Mucosa of gallbladder (tissue), 1 donor: ENCODE measurements at regions not wholly inside any gene's neighbourhood (a gene's known extent, or its start where the extent isn't known, plus 50 kb on each side); places are given as distances from the start of the nearest gene placed in this dataset.
"Not testable (repeated sequence)": the region's sequence is repeated elsewhere in the genome, so short reads cannot be mapped to it uniquely, and the experiment has no call there.

ENCODE experiments used
- DNase-seq: peaks from one replicate; pipeline ENCODE4 v3.0.0-alpha.2; 2020; ENCODE audit warnings: low spot score
- donor health status: DM: no; HTN: no; CAD: no.

DNA sequence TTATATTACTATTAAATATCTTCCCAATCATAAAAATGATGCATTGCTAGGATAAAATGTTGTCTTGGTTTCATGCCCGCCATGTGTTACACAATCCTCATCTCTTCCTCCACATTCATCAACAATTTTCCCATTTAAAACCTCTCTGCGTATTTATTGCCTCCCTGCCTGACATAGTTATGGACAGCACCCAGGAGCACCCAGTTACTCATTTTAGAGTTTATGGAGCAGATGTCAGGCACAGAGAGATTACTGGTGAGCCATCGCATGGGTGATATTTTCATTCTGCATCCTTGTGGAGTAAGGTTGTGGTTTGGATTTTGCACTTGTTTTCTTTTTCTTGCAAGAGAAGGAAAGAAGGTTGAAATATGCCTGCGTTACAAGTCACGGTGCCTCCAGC lies 116.7 kb upstream of the NPAS2 start:
- no peak for DNase-seq

DNA sequence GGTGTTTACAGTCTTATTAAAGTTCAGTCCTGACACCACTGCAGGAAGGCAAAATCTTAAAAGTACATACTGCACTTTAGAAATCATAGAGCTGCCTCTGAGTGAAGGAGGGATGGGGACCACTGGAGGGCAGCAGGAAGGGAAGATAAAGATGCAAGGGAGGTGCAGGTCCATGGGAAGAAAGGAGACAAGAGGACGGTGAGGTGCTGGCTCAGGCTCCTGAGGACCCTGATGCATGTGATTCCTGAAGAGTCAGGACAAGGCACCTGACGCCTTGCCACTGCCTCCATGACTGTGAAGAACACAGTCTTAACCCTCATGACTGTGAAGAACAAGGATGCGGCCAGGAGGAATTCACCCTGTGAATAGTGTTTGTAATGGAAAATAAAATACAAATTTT lies 116.2 kb upstream of the NPAS2 start:
- no peak for DNase-seq

DNA sequence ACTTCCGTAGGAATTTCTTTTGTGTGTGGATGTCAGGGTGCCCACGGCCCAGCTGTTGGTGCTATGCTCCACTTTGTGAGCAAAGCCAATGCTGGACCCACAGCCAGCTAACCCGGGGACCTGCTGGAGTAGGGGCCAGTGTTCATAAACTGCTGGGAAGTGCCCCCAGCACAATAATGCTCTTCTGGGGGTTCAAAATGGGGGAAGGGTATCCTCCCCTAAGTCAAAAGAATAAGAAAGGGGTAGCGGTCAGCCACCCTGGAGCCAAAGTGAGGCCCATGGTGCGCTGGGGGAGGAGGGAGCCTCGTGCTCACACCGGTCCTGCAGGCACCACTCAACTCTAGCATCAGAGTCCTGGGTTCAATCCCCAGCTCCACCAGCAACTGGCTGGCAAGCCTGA lies 115.8 kb upstream of the NPAS2 start:
- no peak for DNase-seq

DNA sequence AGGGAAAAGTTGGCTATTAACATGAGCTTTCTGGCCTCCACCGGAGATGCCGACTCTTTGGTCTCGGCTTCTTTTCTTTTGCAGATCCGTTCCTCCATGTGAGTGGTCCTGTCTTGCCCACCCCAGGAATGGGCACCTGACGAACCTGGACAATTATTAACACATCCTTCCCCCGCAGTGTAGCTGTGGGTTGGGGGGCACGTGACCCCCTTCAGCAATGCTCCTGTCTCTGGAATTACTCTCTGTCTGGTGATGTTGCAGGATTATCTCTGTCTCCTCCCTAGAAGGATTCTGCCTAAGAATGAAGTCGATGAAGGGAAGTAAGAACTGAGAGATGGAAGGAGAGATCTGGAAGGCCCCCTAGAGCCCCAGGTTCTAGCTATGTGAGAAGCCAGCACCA lies 115.2 kb upstream of the NPAS2 start:
- no peak for DNase-seq

DNA sequence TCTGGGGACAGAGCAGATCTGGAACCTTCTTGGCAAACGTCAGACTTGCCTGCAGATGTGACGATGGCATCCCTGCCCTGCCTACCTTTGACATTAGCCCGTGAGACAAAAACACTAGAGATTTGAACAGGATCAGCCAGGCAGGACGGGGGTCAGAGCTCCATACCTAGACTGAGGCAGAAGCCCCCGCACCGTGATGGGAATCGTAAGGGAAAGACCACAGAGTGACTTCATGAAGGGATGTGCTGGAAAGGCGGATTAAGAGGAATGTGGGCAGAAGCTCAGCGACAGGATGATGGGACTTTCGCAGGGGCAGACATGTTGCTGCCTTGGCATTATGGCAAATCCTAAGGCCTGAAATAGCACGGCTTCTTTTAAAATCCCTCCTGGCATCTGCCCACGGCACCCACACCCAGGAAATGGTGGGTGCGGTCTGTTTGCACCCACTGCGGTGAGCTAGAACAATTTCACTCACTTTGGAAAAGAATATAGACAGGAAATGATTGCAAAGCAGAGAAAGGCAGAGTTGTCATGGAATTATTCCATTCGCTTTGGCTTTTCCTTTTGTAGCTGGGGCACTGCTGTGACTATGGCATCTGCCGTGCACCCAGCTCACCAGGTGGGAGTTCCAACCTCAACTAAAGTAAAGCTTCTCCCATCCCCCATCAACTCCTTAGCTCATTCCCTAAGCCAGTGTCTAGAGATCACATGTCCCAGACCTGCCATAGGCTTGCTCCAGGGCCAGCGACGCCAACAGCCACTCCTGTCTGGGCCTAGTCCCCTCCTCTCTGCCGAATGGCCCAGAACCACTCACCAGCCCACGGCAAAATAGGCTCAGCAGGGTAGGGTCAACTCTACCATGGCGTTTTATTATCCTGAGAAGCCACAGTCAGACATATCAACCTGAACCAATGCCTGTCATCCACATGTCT lies 112.7 kb upstream of the NPAS2 start:
- no peak for DNase-seq

DNA sequence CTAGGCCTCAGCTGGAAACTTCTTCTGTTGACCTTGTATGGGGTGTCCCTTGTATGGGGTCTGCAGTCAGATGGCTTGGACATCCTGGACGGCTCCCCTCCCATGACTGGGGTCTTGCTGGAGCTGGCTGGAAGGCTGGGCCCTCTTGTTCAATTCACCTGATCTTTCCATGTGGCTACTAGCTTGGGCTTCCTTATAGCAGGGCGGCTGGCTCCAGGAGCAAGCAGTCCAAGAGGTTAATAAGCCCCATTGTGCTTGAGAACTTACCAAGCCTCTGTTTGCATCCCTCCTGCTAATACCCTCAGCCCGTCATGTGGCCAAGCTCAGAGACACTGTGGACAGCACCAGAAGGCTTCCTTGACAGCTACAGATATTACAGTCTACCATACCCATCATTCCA lies 111.6 kb upstream of the NPAS2 start:
- DNase-seq = no peak

DNA sequence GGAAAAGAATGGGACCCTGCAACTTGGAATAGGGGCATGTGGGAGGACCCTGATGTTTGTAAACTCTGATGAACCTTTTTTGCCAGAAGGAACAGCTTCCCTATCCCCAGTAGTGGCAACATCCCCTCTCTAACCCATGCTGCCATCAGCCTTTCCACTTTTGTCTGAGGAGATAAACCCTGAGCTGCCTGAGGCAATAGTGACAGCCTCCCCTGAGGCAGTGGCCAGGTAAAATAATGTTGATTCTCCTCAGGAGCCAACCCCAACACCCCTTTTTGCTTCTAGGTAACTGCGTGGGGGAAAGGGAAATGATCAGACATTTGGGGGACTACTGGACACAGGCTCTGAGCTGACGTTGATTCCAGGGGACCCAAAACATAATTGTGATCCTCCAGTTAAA lies 106.8 kb upstream of the NPAS2 start:
- no peak for DNase-seq

DNA sequence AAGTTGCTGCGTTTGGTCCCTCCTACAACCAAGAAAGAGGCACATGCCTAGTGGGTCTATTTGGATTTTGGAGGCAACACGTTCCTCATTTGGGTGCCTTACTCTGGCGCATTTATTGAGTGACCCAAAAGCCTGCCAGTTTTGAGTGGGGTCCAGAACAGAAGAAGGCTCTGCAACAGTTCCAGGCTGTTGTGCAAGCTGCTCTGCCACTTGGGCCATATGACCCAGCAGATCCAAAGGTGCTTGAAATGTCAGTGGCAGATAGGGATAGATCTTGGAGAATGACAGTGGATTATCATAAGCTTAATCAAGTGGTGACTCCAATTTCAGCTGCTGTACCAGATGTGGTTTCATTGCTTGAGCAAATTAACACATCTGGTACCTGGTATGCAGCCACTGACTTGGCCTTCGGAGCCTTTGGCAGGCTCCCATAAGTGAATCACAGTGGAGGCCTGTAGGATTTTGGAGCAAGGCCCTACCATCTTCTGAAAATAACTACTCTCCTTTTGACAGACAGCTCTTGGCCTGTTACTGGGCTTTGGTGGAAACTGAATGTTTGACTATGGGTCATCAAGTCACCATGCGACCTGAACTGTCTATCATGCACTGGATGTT lies 105.4 kb upstream of the NPAS2 start:
- DNase-seq = not testable (repeated sequence)

DNA sequence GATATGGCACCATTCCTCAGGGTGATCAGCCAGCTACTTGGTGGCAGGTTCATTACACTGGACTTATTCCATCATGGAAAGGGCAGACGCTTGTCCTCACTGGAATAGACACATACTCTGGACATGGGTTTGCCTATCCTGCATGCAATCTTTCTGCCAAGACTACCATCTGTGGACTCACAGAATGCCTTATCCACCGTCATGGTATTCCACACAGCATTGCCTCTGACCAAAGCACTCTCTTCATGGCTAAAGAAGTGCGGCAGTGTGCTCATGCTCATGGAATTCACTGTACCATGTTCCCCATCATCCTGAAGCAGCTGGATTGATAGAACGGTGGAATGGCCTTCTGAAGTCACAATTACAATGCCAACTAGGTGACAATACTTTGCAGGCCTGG lies 104.1 kb upstream of the NPAS2 start:
- DNase-seq = not testable (repeated sequence)

DNA sequence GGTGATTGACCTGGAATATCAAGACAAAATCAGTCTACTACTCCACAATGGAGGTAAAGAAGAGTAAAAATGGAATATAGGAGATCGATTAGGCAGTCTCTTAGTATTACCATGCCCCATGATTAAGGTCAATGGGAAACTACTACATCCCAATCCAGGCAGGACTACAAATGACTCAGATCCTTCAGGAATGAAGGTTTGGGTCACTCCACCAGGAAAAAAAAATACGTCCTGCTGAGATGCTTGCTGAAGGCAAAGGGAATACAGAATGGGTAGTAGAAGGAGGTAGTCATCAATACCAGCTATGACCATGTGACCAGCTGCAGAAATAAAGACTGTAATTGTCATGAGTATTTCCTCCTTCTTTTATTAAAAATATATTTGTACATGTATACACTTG lies 103.4 kb upstream of the NPAS2 start:
- DNase-seq = no peak

DNA sequence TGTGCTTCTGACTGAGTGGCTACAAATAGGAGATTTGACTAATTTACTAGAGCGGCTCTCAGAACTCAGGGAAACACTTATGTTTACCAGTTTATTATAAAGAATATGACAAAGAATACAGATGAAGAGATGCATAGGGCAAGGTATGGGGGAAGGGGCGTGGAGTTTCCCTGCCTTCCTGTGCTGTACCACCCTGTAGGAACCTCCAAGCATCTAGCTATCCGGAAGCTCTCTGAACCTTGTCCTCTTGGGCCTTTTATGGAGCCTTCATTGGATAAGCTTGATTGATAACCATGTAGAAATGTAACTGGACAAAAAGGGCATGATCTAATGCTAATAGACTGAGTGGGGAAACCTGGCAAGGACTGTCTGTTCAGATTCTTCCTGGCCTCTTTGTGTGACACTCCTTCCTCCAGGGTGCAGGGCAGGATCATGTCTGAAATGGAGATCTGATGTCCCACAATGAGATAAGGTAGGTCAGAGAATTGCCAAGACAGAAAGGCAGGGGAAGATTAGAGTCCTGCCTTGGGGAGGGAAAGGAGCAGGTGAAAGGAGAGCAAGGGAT lies 101.8 kb upstream of the NPAS2 start:
- DNase-seq = no peak

DNA sequence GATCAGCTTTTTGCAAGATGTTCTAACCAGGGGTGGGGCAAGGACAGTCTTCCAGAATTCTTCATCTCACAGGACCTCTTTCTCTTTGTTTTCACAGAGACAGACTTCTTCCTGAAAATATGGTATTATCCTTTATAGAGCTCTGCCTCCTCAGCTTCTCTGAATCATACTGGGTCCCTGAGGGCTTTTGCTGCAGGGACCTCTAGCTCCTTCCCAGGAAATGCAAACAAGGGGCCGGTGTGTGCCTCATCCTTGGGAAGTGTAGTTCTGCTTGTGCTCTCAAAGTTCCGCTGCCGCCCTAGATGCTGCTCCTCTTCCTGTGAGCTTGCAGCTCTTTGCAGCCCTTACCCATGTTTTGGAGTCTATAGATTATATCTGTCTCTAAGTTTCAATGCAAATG lies 99.5 kb upstream of the NPAS2 start:
- no peak for DNase-seq

DNA sequence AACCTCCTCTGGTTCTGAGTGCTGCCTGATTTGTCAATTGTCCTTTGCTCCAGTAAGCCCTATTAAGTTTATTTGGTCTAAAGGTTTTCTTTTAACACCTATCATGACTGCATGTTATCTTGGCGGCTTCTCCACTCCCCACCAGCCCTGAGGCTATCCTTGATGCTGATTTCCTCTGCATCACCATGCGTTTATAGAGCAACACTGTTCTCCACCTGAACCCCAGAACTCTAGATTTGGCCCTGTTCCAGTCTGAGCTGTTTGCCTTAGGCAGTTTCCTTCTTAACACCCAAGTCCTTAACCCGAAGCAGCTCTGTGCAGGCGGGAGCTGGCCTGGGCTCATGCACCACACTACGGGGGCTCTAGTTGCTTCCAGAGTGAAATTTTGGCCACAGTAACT lies 98.2 kb upstream of the NPAS2 start:
- DNase-seq = no peak

DNA sequence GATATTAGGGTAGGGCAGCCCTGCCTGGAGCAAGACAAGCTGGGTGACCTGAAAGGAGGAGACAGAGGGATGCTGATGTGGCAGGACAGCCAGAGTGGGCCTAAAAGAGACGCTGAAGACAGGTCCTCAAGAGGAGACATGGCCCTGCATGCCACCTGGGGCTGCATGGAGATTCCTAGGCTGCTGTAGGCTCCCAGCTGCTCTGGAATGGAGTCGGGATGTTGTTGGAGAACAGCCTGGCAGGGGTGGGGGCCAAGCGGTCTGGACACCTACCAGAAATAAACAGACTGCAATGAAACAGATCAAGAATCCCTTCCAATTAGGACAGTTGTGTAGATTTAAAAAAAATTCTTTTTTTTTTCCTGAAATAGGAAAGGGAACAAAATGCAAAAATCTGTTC lies 97.8 kb upstream of the NPAS2 start:
- no peak for DNase-seq

DNA sequence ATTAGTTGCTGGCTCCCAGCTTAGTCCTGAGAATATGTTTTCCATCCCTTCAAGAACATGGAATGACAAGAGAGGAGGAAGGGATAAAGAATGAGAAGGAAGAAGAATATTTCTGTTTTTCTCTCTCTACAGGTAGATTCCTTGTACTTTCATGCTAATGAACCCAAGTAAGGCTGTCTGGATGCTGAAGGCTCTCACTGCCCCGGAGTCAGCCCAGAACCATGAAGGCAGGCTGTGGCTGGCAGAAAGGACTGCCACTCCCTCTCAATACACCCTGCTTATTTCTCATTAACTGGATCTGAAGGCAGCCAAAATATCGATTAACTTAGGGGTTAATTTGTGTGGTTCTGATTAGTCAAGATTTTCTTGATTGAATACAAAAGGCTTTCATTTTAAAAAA lies 93.1 kb upstream of the NPAS2 start:
- DNase-seq = no peak

DNA sequence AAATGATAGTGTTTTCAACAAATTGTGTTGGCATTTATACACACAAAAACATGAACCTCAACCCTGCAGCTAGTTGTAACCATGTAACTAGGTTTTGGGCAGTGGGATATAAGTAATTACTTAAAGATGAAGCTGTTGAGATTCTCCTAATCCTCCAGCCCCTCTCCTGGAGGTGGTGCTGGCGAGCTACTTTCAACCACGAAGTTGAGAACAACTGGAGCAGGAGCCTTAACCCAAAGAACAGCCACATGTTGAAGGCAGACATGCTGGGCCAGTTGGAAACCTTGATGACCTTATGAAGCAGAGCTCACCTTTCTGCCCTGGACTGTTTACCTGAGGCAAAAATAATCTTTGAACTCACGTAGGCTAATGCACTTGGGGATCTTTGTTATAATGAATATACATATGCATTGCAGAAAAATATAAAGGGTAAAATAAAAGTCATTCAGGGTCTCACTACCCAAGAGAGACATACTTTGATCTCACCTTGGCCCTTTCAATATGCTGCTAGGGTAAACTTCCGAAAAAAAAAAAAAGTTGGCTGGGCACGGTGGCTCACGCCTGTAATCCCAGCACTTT lies 89.6 kb upstream of the NPAS2 start:
- peak; percentile 57 for DNase-seq

DNA sequence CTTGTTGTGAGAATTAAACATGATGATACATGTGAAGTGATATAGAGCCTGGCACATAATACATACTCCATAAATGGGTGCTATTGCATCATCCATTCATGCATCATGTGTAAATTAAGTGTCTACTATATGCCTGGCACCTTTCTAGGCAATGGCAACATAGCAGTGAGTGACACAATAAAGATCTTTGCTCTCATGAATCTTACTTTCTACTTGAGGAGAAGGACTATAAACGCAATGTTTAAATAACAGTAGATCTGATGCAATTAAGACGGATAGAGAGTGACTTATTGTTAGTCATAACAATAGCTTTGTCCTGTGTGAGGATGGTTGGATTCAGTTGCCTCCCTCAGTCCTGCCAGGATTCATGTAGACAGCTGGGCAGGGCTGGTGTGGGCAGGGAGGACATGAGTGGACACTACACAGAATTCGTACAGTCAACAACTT lies 88.4 kb upstream of the NPAS2 start:
- DNase-seq = no peak

DNA sequence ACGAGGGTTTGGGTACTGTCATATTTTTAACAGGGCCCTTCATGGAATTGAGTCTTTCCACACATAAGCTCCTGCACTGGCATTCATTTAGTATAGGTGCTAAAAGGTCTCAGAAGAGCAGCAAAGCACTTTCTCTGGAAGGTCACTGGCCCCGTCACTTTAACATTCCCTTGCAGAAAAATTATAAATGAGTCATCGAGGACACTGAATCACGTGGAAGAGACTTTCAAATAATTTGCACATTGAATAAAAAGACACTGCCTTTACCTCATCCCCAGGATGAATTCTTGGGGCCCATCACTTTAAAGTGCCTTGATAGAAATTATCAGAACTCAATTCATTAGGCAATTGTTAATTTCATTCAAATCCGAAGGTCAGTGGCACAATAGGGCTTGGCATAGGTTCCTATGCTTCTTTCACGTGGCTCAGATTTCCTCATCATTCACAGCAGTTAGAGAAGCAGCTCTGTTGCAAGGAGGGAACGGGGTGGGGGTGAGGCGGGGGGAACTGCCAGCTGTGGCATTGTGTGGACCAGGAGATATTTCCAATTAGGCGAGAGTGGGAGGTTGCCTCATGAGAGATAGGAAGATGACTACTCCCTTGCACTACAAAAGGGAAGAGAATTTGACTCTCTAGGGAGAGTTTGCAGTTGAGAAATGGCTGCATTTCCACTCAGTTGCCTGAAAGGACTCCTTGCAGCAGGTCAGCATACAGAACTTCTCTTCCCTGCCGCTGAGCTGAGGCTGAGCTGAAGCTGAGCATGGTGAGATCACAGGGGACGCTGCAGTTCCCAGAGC lies 86.3 kb upstream of the NPAS2 start:
- DNase-seq = no peak

DNA sequence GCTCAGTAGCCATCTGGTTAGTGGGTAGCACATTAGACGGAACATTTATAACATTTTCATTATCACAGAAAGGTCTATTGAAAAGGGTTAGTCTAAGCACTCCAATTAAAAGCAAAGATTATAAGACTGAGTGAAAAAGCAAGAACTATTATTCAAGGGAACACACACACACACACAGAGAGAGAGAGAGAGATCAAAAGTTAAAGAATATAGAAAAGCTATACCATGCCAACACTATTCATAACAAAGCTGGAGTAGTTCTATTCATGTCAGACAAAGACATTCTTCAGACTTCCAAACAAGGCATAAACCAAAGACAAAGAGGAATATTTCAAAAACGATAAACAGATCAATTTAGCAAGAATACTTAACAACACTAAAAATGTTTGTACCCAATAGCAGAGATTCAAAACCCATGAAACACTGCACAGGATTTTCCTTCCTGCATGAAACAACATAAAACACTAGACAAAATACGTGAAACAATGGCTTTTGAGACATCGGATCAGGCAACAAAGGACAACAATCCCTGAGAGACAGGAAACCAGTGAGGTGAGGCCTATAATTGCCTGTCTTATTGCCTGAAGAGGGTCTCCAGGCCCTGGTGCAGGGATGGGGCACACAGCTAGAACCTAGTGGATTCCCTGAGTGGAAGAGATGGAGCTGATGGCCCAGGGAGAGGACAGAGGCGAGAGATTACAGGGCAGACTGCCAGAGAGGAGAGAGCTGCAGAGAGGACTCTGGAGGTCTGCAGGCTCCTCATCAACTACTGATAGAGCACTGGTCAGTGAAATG lies 83.6 kb upstream of the NPAS2 start:
- no peak for DNase-seq

DNA sequence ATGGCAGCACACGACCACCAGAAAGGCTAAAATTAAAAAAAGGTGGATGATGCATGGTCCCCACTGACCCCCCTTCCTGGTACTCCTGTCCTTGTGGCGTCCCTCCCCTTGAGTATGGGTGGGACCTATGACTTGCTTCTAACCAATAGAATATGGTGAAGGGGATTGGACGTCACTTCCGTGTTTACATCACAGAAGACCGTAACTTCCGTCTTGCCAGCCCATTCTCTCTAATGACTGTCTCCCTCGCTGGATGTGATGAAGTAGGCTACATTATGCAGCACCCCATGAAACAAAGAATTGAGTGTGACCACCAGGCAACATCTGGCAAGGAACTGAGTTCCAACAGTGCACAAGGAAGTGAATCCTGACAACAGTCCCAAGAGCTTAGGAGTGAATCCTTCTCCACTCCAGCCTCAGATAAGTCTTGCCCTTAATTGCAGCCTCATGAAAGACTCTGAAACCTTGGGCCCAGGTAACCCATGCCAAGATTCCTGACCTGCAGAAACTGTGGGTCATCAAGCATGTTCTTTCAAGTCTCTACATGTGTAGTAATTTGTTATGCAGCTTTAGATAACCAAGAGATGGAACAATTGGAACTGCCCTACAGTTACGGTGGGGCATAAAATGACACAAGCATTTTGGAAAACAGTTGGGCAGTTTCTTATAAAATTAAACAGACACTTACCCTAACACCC lies 80.1 kb upstream of the NPAS2 start:
- DNase-seq = no peak
